H1 (cell line): ENCODE measurements at regions not wholly inside any gene's neighbourhood (a gene's known extent, or its start where the extent isn't known, plus 50 kb on each side); places are given as distances from the start of the nearest gene placed in this dataset.

ENCODE experiments used
- CBX5 ChIP-seq: fragments of 300-800, 300-1000 bp; sonication (generic); IDR thresholded peaks from 2 replicates; pipeline ENCODE4 v1.7.1; 2016; ENCODE audit warnings: antibody characterized with exemption, low read length, low read depth
- CHD1 ChIP-seq: IDR thresholded peaks from 2 replicates; pipeline ENCODE4 v1.6.1; 2012; ENCODE audit warnings: low read depth, low read length, improper control_type of control experiment
- PHF8 ChIP-seq: fragments of 200-600 bp; sonication (generic); conservative IDR thresholded peaks from 2 replicates; pipeline ENCODE4 v1.7.1; 2012; ENCODE audit warnings: low read depth, mild to moderate bottlenecking, inconsistent platforms, low read length, moderate library complexity
- POLR2A ChIP-seq, 2 experiments: IDR thresholded peaks; 1 replicate in 1 of 2; 2 replicates in 1 of 2; pipeline ENCODE4 v1.6.1; 2011; ENCODE audit warnings: low read depth in 2 of 2, low read length in 2 of 2, mild to moderate bottlenecking in 2 of 2; ENCODE audit errors: control extremely low read depth in 1 of 2
- POLR2AphosphoS5 ChIP-seq: IDR thresholded peaks from 2 replicates; pipeline ENCODE4 v1.6.1; 2011; ENCODE audit warnings: low read depth, low read length
- SIX5 ChIP-seq: IDR thresholded peaks from 2 replicates; pipeline ENCODE4 v1.6.1; 2011; ENCODE audit warnings: mild to moderate bottlenecking, low read depth, low read length
- TBP ChIP-seq: IDR thresholded peaks from 2 replicates; pipeline ENCODE4 v1.6.1; 2011; ENCODE audit warnings: low read depth, low read length, improper control_type of control experiment
- TEAD4 ChIP-seq: IDR thresholded peaks from 2 replicates; pipeline ENCODE4 v1.6.1; 2012; ENCODE audit warnings: low read depth, low read length, inconsistent platforms, mixed read lengths
- YY1 ChIP-seq: IDR thresholded peaks from 2 replicates; pipeline ENCODE4 v1.6.1; 2011; ENCODE audit warnings: low read depth, mild to moderate bottlenecking, low read length
- TF ChIP-seq, protein P1 (sequence below), 3 experiments: IDR thresholded peaks; 1 replicate in 2 of 3; 2 replicates in 1 of 3; pipeline versions ENCODE4 v1.5.1 to v1.6.1; 2011; ENCODE audit warnings: low read length in 3 of 3, mild to moderate bottlenecking in 3 of 3, inconsistent platforms in 2 of 3, low read depth in 1 of 3, moderate library complexity in 1 of 3; ENCODE audit not compliant: insufficient read depth in 1 of 3; ENCODE audit errors: control extremely low read depth in 1 of 3

GRCh38 chr4:77473509-77473908 lies 132.1 kb upstream of the CXCL13 start:
- TF ChIP-seq CBX5 (no peak), PHF8 (no peak), SIX5 (no peak), POLR2A (IDR thresholded peaks at IDR 0.05; ENCODE audit: control extremely low read depth in 1 of 2, low read depth in 2 of 2, low read length in 2 of 2) (no peak), CHD1 (no peak), YY1 (no peak), POLR2AphosphoS5 (no peak), TBP (no peak), TEAD4 (no peak)
- TF ChIP-seq, protein P1, sequence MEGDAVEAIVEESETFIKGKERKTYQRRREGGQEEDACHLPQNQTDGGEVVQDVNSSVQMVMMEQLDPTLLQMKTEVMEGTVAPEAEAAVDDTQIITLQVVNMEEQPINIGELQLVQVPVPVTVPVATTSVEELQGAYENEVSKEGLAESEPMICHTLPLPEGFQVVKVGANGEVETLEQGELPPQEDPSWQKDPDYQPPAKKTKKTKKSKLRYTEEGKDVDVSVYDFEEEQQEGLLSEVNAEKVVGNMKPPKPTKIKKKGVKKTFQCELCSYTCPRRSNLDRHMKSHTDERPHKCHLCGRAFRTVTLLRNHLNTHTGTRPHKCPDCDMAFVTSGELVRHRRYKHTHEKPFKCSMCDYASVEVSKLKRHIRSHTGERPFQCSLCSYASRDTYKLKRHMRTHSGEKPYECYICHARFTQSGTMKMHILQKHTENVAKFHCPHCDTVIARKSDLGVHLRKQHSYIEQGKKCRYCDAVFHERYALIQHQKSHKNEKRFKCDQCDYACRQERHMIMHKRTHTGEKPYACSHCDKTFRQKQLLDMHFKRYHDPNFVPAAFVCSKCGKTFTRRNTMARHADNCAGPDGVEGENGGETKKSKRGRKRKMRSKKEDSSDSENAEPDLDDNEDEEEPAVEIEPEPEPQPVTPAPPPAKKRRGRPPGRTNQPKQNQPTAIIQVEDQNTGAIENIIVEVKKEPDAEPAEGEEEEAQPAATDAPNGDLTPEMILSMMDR (IDR thresholded peaks at IDR 0.05; ENCODE audit: control extremely low read depth in 1 of 3, insufficient read depth in 1 of 3, low read depth in 1 of 3, low read length in 3 of 3), result peak in 2 of 3 experiments; percentile 63 to 66; a peak in 3 of 4 replicates
